ENCODE measurements at regions not wholly inside any gene's neighbourhood (a gene's known extent, or its start where the extent isn't known, plus 50 kb on each side); places are given as distances from the start of the nearest gene placed in this dataset.
"Not testable (repeated sequence)": the region's sequence is repeated elsewhere in the genome, so short reads cannot be mapped to it uniquely, and the experiment has no call there.

GRCh38 chr10:94251568-94251967 is 111.2 kb downstream of the NOC3L start:
- Histone ChIP-seq H3K4me1 (no peaks in the 10 kb centered on the region), H3K4me3 (no peak overlapping the region), H3K36me3 (ENCODE audit: low read depth, missing control alignments) (no peaks in the 10 kb centered on the region), H3K27me3 (no peaks in the 10 kb centered on the region), H3K27ac (no peak overlapping the region), H3K9me3 (no peaks in the 10 kb centered on the region)
- 90 to 100% methylated on average over 1 of the region's 1 CpG for WGBS, 2 donors
- no peak for DNase-seq
- TF ChIP-seq POLR2A (IDR thresholded peaks at IDR 0.05) (no peak), CTCF (IDR thresholded peaks at IDR 0.05) (no peak)
- intact Hi-C loops (cut with DNase I; ENCODE audit: low total_unique reads): no loop called here

GRCh38 chr10:94257407-94257806 is 105.3 kb downstream of the NOC3L start:
- intact Hi-C loops (cut with DNase I; ENCODE audit: low total_unique reads); H3K27me3 ChIP-seq; H3K27ac ChIP-seq; H3K9me3 ChIP-seq; H3K4me3 ChIP-seq; H3K36me3 ChIP-seq (ENCODE audit: low read depth, missing control alignments); H3K4me1 ChIP-seq; DNase-seq: not testable (repeated sequence)
- WGBS, 2 donors: 93 to 97% methylated on average over 6 of the region's 6 CpGs

DNA sequence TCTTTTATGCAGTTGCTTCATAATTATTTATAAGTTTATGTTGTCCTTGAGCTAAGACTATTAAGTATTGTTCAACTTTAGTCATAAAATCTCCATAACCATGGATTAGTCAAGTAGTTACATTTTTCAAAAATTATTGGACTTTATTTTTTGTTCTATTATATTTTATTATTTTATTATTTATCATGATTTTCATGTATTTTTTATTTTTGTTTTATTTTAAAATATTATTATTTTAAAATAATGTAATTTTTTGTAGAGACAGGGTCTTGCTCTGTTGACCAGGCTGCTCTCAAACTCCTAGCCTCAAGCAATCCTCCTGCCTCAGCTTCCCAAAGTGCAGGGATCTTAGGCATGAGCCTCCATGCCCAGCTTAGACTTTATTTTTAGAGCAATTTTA is 102.3 kb downstream of the NOC3L start:
- no peak for DNase-seq
- Histone ChIP-seq H3K4me1 (no peaks in the 10 kb centered on the region), H3K9me3 (no peaks in the 10 kb centered on the region), H3K36me3 (ENCODE audit: low read depth, missing control alignments) (no peaks in the 10 kb centered on the region), H3K27me3 (no peaks in the 10 kb centered on the region), H3K4me3 (no peak overlapping the region), H3K27ac (no peak overlapping the region)
- intact Hi-C loops (cut with DNase I; ENCODE audit: low total_unique reads): no loop called here
- TF ChIP-seq POLR2A (IDR thresholded peaks at IDR 0.05): no peak
- TF ChIP-seq CTCF (IDR thresholded peaks at IDR 0.05): no peak

GRCh38 chr10:94264085-94264484 is 98.7 kb downstream of the NOC3L start:
- H3K4me1 ChIP-seq: no peaks in the 10 kb centered on the region
- no peaks in the 10 kb centered on the region for H3K9me3 ChIP-seq
- 48 to 62% methylated on average over 3 of the region's 3 CpGs for WGBS, 2 donors
- intact Hi-C loops (cut with DNase I; ENCODE audit: low total_unique reads): no loop called here
- no peak overlapping the region for H3K27ac ChIP-seq
- TF ChIP-seq CTCF (IDR thresholded peaks at IDR 0.05) (no peak), POLR2A (IDR thresholded peaks at IDR 0.05) (no peak)
- no peak for DNase-seq
- H3K27me3 ChIP-seq: no peaks in the 10 kb centered on the region
- H3K4me3 ChIP-seq: no peak overlapping the region
- H3K36me3 ChIP-seq (ENCODE audit: low read depth, missing control alignments): no peaks in the 10 kb centered on the region

DNA sequence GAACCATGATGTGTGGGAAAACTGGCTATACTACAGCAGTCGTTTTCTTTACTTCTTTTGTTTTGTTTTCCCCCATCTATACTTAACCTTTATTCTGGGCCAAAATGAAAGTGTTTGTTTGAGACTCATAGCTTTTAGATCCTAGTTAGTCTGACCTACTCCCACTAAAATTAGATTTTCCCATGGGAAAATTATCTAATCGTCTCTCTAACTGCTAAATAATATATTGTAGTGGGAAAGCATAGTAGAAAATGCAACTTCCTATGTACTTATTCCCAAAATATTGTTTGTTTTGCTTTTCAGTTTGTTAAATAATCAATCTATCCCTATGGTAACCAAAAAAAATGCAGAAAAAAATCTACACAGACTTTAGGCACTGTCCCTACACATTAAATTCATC is 96.6 kb downstream of the NOC3L start:
- no peak overlapping the region for H3K4me3 ChIP-seq
- TF ChIP-seq POLR2A (IDR thresholded peaks at IDR 0.05): no peak
- TF ChIP-seq CTCF (IDR thresholded peaks at IDR 0.05): no peak
- H3K36me3 ChIP-seq (ENCODE audit: low read depth, missing control alignments): no peaks in the 10 kb centered on the region
- WGBS, 2 donors: 57 to 63% methylated on average over 2 of the region's 2 CpGs
- intact Hi-C loops (cut with DNase I; ENCODE audit: low total_unique reads): no loop called here
- H3K9me3 ChIP-seq: no peaks in the 10 kb centered on the region
- H3K27me3 ChIP-seq: no peaks in the 10 kb centered on the region
- no peaks in the 10 kb centered on the region for H3K4me1 ChIP-seq
- DNase-seq: no peak
- no peak overlapping the region for H3K27ac ChIP-seq

Measured in testis (tissue), 2 donors.